ENCODE measurements at regions not wholly inside any gene's neighbourhood (a gene's known extent, or its start where the extent isn't known, plus 50 kb on each side); places are given as distances from the start of the nearest gene placed in this dataset.

- TF ChIP-seq ZNF274 (IDR thresholded peaks at IDR 0.05; ENCODE audit: low read depth, low read length), result no peak
- TF ChIP-seq YY1 (IDR thresholded peaks at IDR 0.05; ENCODE audit: insufficient read depth, insufficient read length), result no peak
- TF ChIP-seq SUZ12 (IDR thresholded peaks at IDR 0.05; ENCODE audit: extremely low read depth, insufficient read depth, insufficient read length), result no peak
Measured at GRCh38 chr1:181858135-181858534, 203.4 kb downstream of the ZNF648 start.

All from NT2/D1 (cell line).